Astrocyte of the spinal cord (primary cell): ENCODE measurements at regions not wholly inside any gene's neighbourhood (a gene's known extent, or its start where the extent isn't known, plus 50 kb on each side); places are given as distances from the start of the nearest gene placed in this dataset.

Source experiments
- DNase-seq: peaks from one replicate; pipeline ENCODE4 v3.0.0; 2011; ENCODE audit warnings: low read depth, low spot score
- H3K4me3 ChIP-seq: 2 replicates; pipeline ENCODE4 v1.5.1; 2011; ENCODE audit warnings: low read depth, mild to moderate bottlenecking, low read length, moderate library complexity
- CTCF ChIP-seq: IDR thresholded peaks from 2 replicates; pipeline ENCODE4 v1.5.1; 2012; ENCODE audit warnings: low read depth, mild to moderate bottlenecking, low read length, inconsistent platforms
- in situ Hi-C: cut with HindIII; loops from 2 replicates; pipeline ENCODE4 v1.10.0; 2017; ENCODE audit warnings: low sequenced_read_pairs

GRCh38 chr18:64668461-64668962 is 519.6 kb upstream of the LINC00305 start:
- in situ Hi-C loops, result no loop called here
- no peak overlapping the region for H3K4me3 ChIP-seq
- no peak for DNase-seq
- no peak for TF ChIP-seq CTCF

GRCh38 chr18:64663086-64663485 is 514.2 kb upstream of the LINC00305 start:
- DNase-seq, result no peak
- in situ Hi-C loops, result no loop called here
- TF ChIP-seq CTCF, result no peak
- H3K4me3 ChIP-seq, result no peak overlapping the region

- in situ Hi-C loops, result no loop called here
- TF ChIP-seq CTCF, result no peak
- H3K4me3 ChIP-seq, result no peak overlapping the region
- DNase-seq, result no peak
Observed at GRCh38 chr18:64659196-64659595, 510.3 kb upstream of the LINC00305 start.

GRCh38 chr18:64653068-64653467 is 504.2 kb upstream of the LINC00305 start:
- no peak for DNase-seq
- H3K4me3 ChIP-seq, result no peak overlapping the region
- TF ChIP-seq CTCF, result no peak
- in situ Hi-C loops, result no loop called here

GRCh38 chr18:64650068-64650467 is 501.2 kb upstream of the LINC00305 start:
- in situ Hi-C loops, result no loop called here
- no peak for TF ChIP-seq CTCF
- no peak for DNase-seq
- H3K4me3 ChIP-seq, result no peak overlapping the region

GRCh38 chr18:64645753-64646152 is 496.9 kb upstream of the LINC00305 start:
- no peak for DNase-seq
- no peak for TF ChIP-seq CTCF
- no peak overlapping the region for H3K4me3 ChIP-seq
- in situ Hi-C loops, result no loop called here

GRCh38 chr18:64639536-64639935 is 490.6 kb upstream of the LINC00305 start:
- no peak overlapping the region for H3K4me3 ChIP-seq
- DNase-seq, result peak; percentile 12
- TF ChIP-seq CTCF, result no peak
- in situ Hi-C loops, result no loop called here
